Stimulated activated CD4-positive, alpha-beta T cell treated with anti-CD3 and anti-CD28 coated beads, Interleukin-1b, Interleukin-23, amount 100 ng/mL, for 1 hour (primary cell): ENCODE measurements at regions not wholly inside any gene's neighbourhood (a gene's known extent, or its start where the extent isn't known, plus 50 kb on each side); places are given as distances from the start of the nearest gene placed in this dataset.
"Not testable (repeated sequence)": the region's sequence is repeated elsewhere in the genome, so short reads cannot be mapped to it uniquely, and the experiment has no call there.

Experiments
- DNase-seq, 2 donors: peaks; one replicate each; pipeline ENCODE4 v3.0.0-alpha.2; 2020; ENCODE audit warnings: low read depth in 2 of 2

GRCh38 chr9:106218854-106219253, 524.5 kb downstream of the TMEM38B start:
- no peak for DNase-seq

GRCh38 chr9:106220415-106220814, 526.1 kb downstream of the TMEM38B start:
- DNase-seq, result no peak

GRCh38 chr9:106228861-106229260, 534.5 kb downstream of the TMEM38B start:
- DNase-seq, result no peak

GRCh38 chr9:106233116-106233515, 538.8 kb downstream of the TMEM38B start:
- DNase-seq, result no peak

GRCh38 chr9:106260908-106261307, 566.6 kb downstream of the TMEM38B start:
- not testable (repeated sequence) for DNase-seq

GRCh38 chr9:106277966-106278365, 583.6 kb downstream of the TMEM38B start:
- no peak for DNase-seq

- DNase-seq, result no peak
Measured at GRCh38 chr9:106283769-106284168, 579.2 kb upstream of the ZNF462 start.

GRCh38 chr9:106284296-106284695, 578.7 kb upstream of the ZNF462 start:
- DNase-seq, result no peak

GRCh38 chr9:106286249-106286648, 576.7 kb upstream of the ZNF462 start:
- no peak for DNase-seq

- DNase-seq, result no peak
Measured at GRCh38 chr9:106287091-106287631, 575.8 kb upstream of the ZNF462 start.

- DNase-seq, result no peak
Measured at GRCh38 chr9:106287731-106288130, 575.2 kb upstream of the ZNF462 start.

GRCh38 chr9:106288689-106289088, 574.3 kb upstream of the ZNF462 start:
- DNase-seq, result no peak

- DNase-seq, result no peak
Measured at GRCh38 chr9:106291786-106292185, 571.2 kb upstream of the ZNF462 start.

- no peak for DNase-seq
Measured at GRCh38 chr9:106296426-106296825, 566.5 kb upstream of the ZNF462 start.

GRCh38 chr9:106298997-106299396, 564.0 kb upstream of the ZNF462 start:
- no peak for DNase-seq

GRCh38 chr9:106304401-106304920, 558.5 kb upstream of the ZNF462 start:
- DNase-seq, result no peak

GRCh38 chr9:106305428-106306133, 557.4 kb upstream of the ZNF462 start:
- DNase-seq, result no peak

GRCh38 chr9:106307670-106308069, 555.3 kb upstream of the ZNF462 start:
- DNase-seq, result no peak

GRCh38 chr9:106309925-106310324, 553.0 kb upstream of the ZNF462 start:
- no peak for DNase-seq

GRCh38 chr9:106310782-106311181, 552.2 kb upstream of the ZNF462 start:
- no peak for DNase-seq

- no peak for DNase-seq
Measured at GRCh38 chr9:106312906-106313305, 550.1 kb upstream of the ZNF462 start.

- no peak for DNase-seq
Measured at GRCh38 chr9:106314476-106314875, 548.5 kb upstream of the ZNF462 start.

GRCh38 chr9:106321394-106322180, 541.4 kb upstream of the ZNF462 start:
- no peak for DNase-seq
